Osteocyte (in vitro differentiated cells): ENCODE measurements at regions not wholly inside any gene's neighbourhood (a gene's known extent, or its start where the extent isn't known, plus 50 kb on each side); places are given as distances from the start of the nearest gene placed in this dataset.
A peak's percentile ranks its signal among the peaks of the same experiment; 100 is the strongest.

Experiments
- DNase-seq: peaks from one replicate; pipeline ENCODE4 v3.0.0; 2021; ENCODE audit warnings: mixed read lengths; ENCODE audit not compliant: unreplicated experiment; ENCODE audit errors: extremely low spot score
- H3K27ac Mint-ChIP-seq: one replicate; pipeline ENCODE4 v1.8.0; 2021; ENCODE audit warnings: mild to moderate bottlenecking, mixed read lengths; ENCODE audit not compliant: unreplicated experiment
- H3K27me3 Mint-ChIP-seq: one replicate; pipeline ENCODE4 v1.8.0; 2021; ENCODE audit warnings: mixed read lengths; ENCODE audit not compliant: unreplicated experiment
- H3K36me3 Mint-ChIP-seq: one replicate; pipeline ENCODE4 v1.8.0; 2021; ENCODE audit warnings: mixed read lengths; ENCODE audit not compliant: unreplicated experiment
- H3K4me1 Mint-ChIP-seq: one replicate; pipeline ENCODE4 v1.8.0; 2021; ENCODE audit warnings: mixed read lengths; ENCODE audit not compliant: unreplicated experiment
- H3K4me3 Mint-ChIP-seq: one replicate; pipeline ENCODE4 v1.8.0; 2021; ENCODE audit warnings: mild to moderate bottlenecking, moderate library complexity, mixed read lengths; ENCODE audit not compliant: unreplicated experiment
- H3K9me3 Mint-ChIP-seq: one replicate; pipeline ENCODE4 v1.8.0; 2021; ENCODE audit warnings: mixed read lengths; ENCODE audit not compliant: unreplicated experiment
- TF ChIP-seq, protein P1 (sequence below): fragments of 200-600 bp; sonication (generic); IDR thresholded peaks from 2 replicates; pipeline ENCODE4 v1.5.0; 2021; ENCODE audit warnings: antibody characterized with exemption, mild to moderate bottlenecking, moderate library complexity

DNA sequence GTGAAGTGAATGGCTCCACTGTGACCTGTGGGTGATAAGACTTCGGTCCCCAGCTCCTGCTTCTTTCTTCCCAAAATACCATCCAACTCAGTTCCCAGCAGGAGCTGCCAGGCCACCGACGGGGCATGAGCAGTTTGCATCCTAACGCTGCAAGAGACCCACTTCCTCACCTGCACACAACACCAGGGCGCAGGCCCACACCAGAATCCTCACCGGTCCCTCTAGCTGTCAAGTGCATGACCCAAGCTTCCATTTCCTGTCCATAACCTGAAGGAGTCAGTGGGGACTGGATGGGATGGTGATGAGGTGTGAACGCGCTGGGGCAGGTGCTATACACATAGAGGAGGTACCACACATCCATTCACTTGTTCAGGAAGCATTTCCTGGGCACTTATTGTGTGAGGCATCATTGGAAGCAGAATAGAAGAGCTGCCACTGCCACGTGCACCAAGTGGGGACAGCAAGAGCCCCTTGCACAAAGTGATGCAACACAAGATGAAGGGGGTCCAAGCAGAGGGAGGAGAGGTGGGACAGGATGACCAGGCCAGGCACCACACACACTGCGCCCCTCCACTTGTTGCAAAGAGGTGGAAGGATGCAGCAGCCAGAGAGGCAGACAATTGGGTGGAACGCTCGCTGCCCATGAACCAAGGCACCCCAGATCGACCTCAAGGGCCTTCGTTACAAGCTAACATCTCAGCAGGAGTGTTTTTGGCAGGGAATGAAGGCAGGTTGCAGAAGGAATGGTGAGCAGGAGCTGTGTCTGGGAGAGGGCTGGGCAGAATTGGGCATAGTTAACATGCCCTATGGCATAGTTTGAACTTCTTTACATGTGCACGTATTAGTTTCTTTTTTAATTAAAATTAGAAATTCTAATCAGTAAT is 605.8 kb upstream of the MGMT start:
- TF ChIP-seq, protein P1, sequence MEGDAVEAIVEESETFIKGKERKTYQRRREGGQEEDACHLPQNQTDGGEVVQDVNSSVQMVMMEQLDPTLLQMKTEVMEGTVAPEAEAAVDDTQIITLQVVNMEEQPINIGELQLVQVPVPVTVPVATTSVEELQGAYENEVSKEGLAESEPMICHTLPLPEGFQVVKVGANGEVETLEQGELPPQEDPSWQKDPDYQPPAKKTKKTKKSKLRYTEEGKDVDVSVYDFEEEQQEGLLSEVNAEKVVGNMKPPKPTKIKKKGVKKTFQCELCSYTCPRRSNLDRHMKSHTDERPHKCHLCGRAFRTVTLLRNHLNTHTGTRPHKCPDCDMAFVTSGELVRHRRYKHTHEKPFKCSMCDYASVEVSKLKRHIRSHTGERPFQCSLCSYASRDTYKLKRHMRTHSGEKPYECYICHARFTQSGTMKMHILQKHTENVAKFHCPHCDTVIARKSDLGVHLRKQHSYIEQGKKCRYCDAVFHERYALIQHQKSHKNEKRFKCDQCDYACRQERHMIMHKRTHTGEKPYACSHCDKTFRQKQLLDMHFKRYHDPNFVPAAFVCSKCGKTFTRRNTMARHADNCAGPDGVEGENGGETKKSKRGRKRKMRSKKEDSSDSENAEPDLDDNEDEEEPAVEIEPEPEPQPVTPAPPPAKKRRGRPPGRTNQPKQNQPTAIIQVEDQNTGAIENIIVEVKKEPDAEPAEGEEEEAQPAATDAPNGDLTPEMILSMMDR = no peak
- Mint-ChIP-seq H3K27me3 (no peaks in the 10 kb centered on the region), H3K9me3 (peaks cover 14% of the 10 kb centered on the region), H3K36me3 (no peaks in the 10 kb centered on the region), H3K4me1 (no peaks in the 10 kb centered on the region), H3K4me3 (no peak overlapping the region), H3K27ac (no peak overlapping the region)
- DNase-seq = peak; percentile 75

DNA sequence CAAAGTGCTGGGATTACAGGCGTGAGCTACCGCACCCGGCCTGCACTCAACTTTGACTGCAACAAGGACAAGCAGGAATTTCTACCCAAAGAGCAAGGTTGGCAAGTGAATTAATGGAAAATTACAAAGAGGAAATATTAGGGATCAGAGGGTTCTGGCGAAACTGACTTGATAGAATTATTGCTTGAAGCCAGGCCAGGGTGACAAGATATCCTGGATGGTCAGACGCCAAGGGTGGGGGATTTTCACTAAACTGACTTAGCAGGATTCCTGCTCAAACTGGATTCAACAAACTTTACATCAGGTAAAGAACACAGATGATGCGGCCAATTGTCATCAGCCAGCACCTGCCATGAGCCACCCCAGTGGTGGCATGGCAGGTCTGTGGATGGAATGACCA is 603.6 kb upstream of the MGMT start:
- Mint-ChIP-seq H3K36me3 (no peaks in the 10 kb centered on the region), H3K4me1 (no peaks in the 10 kb centered on the region), H3K9me3 (peaks cover 22% of the 10 kb centered on the region), H3K4me3 (no peak overlapping the region), H3K27ac (no peak overlapping the region), H3K27me3 (no peaks in the 10 kb centered on the region)
- TF ChIP-seq, protein P1 = no peak
- no peak for DNase-seq

DNA sequence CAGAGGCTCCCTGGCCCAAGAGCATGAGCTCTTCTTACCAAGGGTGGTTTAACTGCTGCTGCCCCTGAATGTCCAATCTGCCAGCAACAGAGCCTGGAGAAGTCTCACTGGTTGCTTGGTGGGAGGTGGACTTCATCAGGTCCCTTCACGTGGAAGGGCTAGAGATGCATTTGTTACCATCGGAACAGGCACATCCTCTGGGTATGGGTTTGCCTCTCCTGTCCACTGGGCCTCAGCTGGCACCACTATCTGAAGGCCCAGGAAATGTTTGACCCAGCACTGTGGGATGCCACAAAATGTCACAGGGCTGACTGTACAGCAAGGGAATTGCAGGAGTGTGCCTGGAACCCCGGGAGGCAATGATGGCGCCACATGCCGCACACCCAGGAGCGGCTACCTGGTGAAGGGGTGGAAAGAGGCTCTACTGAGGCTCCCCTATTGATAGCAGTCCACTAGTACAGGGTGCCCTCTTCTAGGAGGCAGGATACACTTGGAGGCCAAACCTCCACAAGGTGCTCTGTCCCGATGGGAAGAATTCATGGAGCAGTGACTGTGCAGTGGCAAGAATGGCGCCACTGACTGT is 603.1 kb upstream of the MGMT start:
- H3K36me3 Mint-ChIP-seq = no peaks in the 10 kb centered on the region
- H3K27ac Mint-ChIP-seq = no peak overlapping the region
- peak; percentile 77 for DNase-seq
- H3K4me1 Mint-ChIP-seq = no peaks in the 10 kb centered on the region
- H3K4me3 Mint-ChIP-seq = no peak overlapping the region
- TF ChIP-seq, protein P1 = no peak
- H3K9me3 Mint-ChIP-seq = peaks cover 22% of the 10 kb centered on the region
- no peaks in the 10 kb centered on the region for H3K27me3 Mint-ChIP-seq

DNA sequence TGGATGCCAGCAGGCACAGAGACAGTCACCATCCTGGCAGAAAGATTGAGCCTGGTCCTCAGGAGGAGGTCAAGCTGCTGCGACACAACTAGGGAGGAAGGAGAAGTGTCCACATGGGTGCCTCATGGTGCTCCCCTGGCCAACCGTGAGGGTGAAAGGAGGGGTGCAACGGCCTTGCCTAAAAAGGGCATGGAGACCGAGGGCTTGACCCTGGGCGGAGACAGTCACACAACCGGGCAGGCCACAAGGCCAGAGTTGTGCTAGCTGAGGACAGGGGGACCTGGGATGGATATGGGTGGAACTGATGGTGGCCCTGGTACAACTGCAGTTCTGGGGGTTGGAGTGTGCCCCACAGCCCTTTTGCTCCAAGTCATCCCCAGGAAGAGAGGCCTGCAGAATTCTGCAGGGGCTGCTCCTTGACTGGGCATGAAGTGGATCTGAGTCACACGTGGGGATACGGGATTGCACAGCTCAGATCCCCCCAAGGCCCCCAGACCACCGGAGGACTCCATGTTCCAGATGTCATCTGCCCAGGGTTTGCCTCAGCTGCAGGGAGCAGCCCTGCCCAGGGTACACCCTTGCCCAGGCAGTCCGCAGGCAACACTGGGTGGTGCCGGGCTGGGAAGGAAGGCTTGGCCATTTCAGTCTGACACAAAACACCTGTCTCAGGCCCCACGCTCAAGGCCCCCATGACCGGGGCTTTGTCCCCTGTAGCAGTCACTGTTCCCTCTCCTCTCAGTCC is 602.3 kb upstream of the MGMT start:
- TF ChIP-seq, protein P1 = no peak
- H3K4me1 Mint-ChIP-seq = no peaks in the 10 kb centered on the region
- H3K27ac Mint-ChIP-seq = no peak overlapping the region
- H3K27me3 Mint-ChIP-seq = no peaks in the 10 kb centered on the region
- DNase-seq = peak; percentile 84
- H3K36me3 Mint-ChIP-seq = no peaks in the 10 kb centered on the region
- no peak overlapping the region for H3K4me3 Mint-ChIP-seq
- H3K9me3 Mint-ChIP-seq = peaks cover 26% of the 10 kb centered on the region
